ENCODE measurements at regions not wholly inside any gene's neighbourhood (a gene's known extent, or its start where the extent isn't known, plus 50 kb on each side); places are given as distances from the start of the nearest gene placed in this dataset.

DNA sequence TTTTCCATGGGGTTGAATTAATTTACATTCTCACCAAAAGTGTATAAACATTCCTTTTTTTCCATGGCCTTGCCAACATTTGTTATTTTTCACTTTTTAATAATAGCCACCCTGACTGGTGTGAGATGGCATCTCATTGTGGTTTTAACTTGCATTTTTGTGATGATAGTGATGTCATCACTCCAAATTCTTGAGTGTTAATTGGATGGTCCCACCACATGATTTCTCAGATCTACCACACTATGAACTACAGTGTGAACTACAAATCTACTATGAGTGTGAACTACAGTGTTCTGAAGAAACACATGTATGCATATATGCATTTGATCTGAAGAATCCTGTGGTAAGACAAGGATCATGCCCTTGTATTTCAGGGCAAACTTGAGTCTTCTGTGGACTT lies 340.1 kb downstream of the ABCC12 start:
- H4K8ac ChIP-seq (ENCODE audit: extremely low read depth, insufficient read depth, low read length): no peak overlapping the region
- no peak overlapping the region for H3K23ac ChIP-seq (ENCODE audit: insufficient read length)
- H2AK5ac ChIP-seq (ENCODE audit: low read depth, low read length): no peak overlapping the region
- H4K20me1 ChIP-seq (replicated peaks in 1 of 2; ENCODE audit: control insufficient read depth in 1 of 2, insufficient read depth in 2 of 2, low read length in 2 of 2): no peaks in the 10 kb centered on the region
- TF ChIP-seq JUND (IDR thresholded peaks at IDR 0.05; ENCODE audit: low read length) (no peak), KDM1A (IDR thresholded peaks at IDR 0.05; ENCODE audit: borderline replicate concordance, low read length) (no peak), RFX5 (IDR thresholded peaks at IDR 0.05; ENCODE audit: borderline replicate concordance, low read depth, low read length) (no peak), ATF2 (IDR thresholded peaks at IDR 0.05; ENCODE audit: low read length) (no peak), RNF2 (IDR thresholded peaks at IDR 0.05; ENCODE audit: borderline replicate concordance, low read depth, low read length, missing control alignments, poor library complexity, severe bottlenecking) (no peak), CREB1 (IDR thresholded peaks at IDR 0.05) (no peak), EZH2 (IDR thresholded peaks at IDR 0.05; ENCODE audit: low read depth, low read length, severe bottlenecking) (no peak), KDM4A (IDR thresholded peaks at IDR 0.05; ENCODE audit: low read depth, low read length, severe bottlenecking) (no peak), NRF1 (IDR thresholded peaks at IDR 0.05; ENCODE audit: low read depth, low read length) (no peak), SIX5 (IDR thresholded peaks at IDR 0.05; ENCODE audit: low read depth, low read length) (no peak), SP4 (IDR thresholded peaks at IDR 0.05; ENCODE audit: low read length) (no peak)
- no peak overlapping the region for H3K27ac ChIP-seq (ENCODE audit: low read depth, low read length)
- no peaks in the 10 kb centered on the region for H3K79me2 ChIP-seq (ENCODE audit: control insufficient read depth in 1 of 2, insufficient read depth in 2 of 2, low read length in 2 of 2)
- no peak overlapping the region for H3K4me3 ChIP-seq (ENCODE audit: extremely low read depth in 1 of 4, insufficient read depth in 2 of 4, low read depth in 3 of 4, low read length in 4 of 4)
- DNase-seq (ENCODE audit: low read depth in 1 of 2, low spot score in 2 of 2) (no peak), FAIRE-seq (no peak)
- no peak overlapping the region for H3K14ac ChIP-seq (ENCODE audit: insufficient read length)
- H2BK12ac ChIP-seq (ENCODE audit: low read depth, low read length): no peak overlapping the region
- H2BK120ac ChIP-seq (replicated peaks; ENCODE audit: low read depth, low read length): no peak overlapping the region
- H2AFZ ChIP-seq (ENCODE audit: low read length): no peak overlapping the region
- no peaks in the 10 kb centered on the region for H3K79me1 ChIP-seq (ENCODE audit: low read depth, low read length)
- no peaks in the 10 kb centered on the region for H3K36me3 ChIP-seq (ENCODE audit: control insufficient read depth in 2 of 4, insufficient read depth in 4 of 4, low read length in 3 of 4)
- peaks cover 12 to 13% of the 10 kb centered on the region in 2 experiments; a peak in 3 of 4 replicates for H3K9me3 ChIP-seq (ENCODE audit: insufficient read depth in 2 of 2, low read depth in 1 of 2, low read length in 1 of 2)
- POLR2A ChIA-PET (ENCODE audit: partially characterized antibody): no interaction called here
- no peak overlapping the region for H3K56ac ChIP-seq (replicated peaks; ENCODE audit: insufficient read length, low read depth, low read length)
- no peak overlapping the region for H2BK20ac ChIP-seq (ENCODE audit: low read length)
- no peak overlapping the region for H3K4me2 ChIP-seq (ENCODE audit: insufficient read depth in 1 of 2, low read depth in 2 of 2, low read length in 2 of 2)
- H3K9ac ChIP-seq (replicated peaks in 1 of 4; ENCODE audit: extremely low read depth in 1 of 4, low read depth in 3 of 4, low read length in 3 of 4): no peak overlapping the region
- no peak overlapping the region for H3K4ac ChIP-seq (replicated peaks; ENCODE audit: insufficient read length, low read depth, low read length)
- CTCF ChIA-PET (ENCODE audit: partially characterized antibody): interaction anchor here (1.2 kb wide), 1 partner anchor 12 kb away, joined by 3 read pairs; no protein-coding TSS in a partner anchor
- no peak overlapping the region for H2BK5ac ChIP-seq (ENCODE audit: low read depth, low read length)
- no peak overlapping the region for H4K5ac ChIP-seq (ENCODE audit: insufficient read length, low read depth, low read length)
- no peaks in the 10 kb centered on the region for H3K23me2 ChIP-seq (ENCODE audit: low read depth, low read length)
- H4K91ac ChIP-seq (replicated peaks; ENCODE audit: insufficient read length, low read length): no peak overlapping the region
- H3K4me1 ChIP-seq (replicated peaks in 1 of 4; ENCODE audit: control insufficient read depth in 3 of 4, insufficient read depth in 4 of 4, low read length in 3 of 4): no peaks in the 10 kb centered on the region
- H3K18ac ChIP-seq (ENCODE audit: extremely low read depth, low read length): no peak overlapping the region
- H3K27me3 ChIP-seq (replicated peaks in 1 of 4; ENCODE audit: control insufficient read depth in 3 of 4, extremely low read depth in 1 of 4, insufficient read depth in 3 of 4, low read length in 3 of 4): no peaks in the 10 kb centered on the region
- no peak overlapping the region for H2BK15ac ChIP-seq (ENCODE audit: low read length)
